NCI-H187 treated with DMSO at 0.1 percent for 48 hours (cell line): ENCODE measurements at regions not wholly inside any gene's neighbourhood (a gene's known extent, or its start where the extent isn't known, plus 50 kb on each side); places are given as distances from the start of the nearest gene placed in this dataset.
"Not testable (repeated sequence)": the region's sequence is repeated elsewhere in the genome, so short reads cannot be mapped to it uniquely, and the experiment has no call there.

Source experiments
- DNase-seq: peaks from one replicate; lab custom pipeline; 2025; lab: John Stamatoyannopoulos, UW

DNA sequence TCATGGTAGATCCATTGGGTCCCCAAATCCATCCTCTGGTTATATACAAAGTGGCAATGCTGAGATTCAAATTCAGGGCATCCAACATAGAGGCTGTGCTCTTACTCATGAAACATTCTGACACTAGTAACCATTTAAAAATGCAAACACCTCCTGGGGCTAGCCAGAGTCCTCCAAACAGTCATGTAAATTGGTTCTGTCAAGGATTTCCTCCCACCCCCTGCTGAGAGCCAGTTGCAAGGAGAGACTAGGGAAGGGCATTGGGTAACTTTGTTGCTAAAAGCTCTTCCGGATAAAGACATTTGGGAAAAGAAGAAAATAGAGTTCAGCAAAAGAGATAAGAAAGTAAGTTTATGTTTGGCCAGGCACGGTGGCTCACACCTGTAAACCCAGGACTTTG is 58.3 kb downstream of the ART5 start:
- DNase-seq, result not testable (repeated sequence)

DNA sequence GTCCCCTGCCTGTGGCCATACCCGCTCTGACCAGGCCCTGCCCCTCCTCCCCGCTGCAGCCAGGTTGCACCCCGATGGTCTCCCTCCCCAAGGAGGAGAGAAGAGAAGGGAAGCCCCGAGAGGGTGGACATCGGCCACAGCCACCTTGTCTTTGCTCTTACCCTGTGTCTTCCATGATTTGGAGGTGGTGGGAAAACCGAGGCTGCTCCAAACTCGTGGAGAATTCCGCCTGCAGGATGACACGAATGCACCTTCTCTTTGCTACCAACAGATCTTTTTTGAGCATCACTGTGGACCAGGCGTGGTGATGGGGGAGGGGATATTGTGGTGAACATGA is 60.4 kb downstream of the ART5 start:
- DNase-seq, result not testable (repeated sequence)

DNA sequence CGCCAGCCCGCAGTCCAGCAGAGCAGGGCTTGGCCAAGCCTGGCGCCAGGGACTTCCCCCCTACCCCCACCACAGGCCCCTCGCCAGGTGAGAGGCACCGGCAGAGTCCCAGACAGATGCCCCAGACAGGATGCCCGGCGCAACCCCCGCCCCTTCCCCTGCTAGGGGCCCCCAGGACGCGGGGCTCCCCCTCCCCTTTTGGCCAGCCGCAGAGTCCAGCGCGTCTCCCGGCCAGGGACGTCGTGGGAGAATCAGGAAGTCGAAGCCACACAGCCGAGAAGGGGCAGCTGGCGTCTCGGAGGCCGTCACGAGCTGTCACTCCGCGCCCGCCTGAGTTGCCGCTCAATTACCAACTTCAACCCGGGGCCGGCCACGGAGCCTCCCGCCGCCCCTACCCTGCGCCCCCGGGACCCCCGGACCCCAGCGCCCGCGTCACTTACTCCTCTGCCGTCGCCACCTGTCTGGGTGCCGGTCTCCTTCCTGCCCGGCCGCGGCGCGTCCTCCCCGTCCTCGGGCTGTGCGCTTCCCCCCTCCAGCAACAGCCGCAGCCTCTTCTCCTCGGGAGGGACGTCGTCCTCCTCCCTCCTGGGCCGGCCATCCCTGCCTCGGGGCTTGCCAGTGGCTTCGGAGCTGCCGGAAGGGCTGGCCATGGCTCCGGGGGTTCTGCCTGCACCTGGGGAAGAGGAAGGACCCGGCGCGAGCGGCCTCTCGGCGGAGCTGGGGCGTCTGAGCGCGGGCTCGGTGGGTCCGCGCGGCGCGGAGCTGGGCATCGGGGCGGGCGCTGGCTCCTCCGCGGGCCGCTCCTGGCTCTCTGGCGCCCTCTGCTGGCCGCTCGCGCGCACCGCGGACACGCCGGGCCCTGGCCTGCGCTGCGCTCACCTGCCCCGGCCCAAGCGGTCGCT is 61.1 kb downstream of the ART5 start:
- DNase-seq, result not testable (repeated sequence)

DNA sequence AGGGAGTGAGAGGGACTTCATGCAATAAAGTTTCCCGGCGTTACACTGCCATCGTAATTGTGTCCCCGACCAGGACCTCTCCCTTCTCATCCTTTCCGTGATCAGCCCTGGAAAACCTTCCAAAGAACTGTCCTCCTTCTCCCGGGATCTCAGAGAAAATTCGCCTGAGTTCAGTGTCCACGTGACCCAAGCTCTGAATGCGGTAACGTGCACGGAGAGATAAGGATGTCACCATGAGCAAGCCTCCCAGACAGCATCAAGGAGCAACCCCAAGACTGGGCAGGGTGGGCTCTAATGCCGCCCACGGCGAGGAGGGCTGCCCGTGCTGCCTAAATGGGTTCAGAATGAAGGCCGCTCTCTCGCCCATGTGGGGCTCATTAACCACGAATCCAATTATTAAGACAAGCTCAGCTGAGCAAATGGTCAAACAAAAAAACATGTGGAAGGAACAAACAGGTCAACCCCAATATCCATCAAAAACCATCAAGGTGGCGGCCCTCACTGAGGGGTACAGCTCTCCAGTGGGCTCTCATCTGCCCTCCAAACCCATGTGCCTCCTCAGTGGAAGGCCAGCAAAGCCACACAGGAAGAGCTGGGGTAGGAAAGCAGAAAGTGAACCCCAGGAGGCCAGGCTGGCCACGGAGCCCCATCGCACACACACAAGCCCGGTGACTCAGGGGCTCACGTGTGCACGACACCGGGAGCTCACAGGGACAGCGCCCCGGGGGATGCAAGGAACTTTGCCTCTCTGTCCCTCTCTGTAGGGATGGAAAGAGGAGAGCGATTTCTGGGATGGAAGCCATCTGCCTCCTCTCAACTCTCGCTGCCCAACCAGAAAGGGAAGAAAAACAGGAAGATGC is 62.0 kb downstream of the ART5 start:
- not testable (repeated sequence) for DNase-seq

DNA sequence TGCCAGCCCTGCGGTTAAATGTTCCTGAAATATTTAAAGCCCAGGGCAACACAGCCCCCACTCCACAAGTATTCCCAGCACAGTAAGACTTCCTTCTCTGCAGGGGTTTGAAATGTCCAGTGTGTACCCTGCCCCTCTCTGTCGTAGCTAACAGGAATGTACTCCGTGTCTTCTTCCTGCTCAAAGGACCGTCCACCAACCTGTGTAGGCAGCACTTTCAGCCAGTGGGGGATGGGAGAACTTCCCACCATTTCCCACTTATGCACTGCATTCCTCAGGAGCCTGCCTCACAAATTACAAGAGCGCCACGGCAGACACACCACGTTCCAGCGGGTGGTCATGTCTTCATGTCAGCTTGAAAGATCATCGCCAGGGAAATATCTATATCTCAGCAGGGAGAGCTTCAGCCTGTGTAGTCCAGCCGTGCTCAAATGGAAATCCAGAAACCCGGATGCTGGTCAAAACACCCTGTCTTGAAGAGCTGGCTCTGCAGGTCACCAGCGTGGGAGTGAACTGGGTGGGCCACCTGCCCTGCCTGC is 65.7 kb downstream of the ART5 start:
- DNase-seq, result not testable (repeated sequence)

DNA sequence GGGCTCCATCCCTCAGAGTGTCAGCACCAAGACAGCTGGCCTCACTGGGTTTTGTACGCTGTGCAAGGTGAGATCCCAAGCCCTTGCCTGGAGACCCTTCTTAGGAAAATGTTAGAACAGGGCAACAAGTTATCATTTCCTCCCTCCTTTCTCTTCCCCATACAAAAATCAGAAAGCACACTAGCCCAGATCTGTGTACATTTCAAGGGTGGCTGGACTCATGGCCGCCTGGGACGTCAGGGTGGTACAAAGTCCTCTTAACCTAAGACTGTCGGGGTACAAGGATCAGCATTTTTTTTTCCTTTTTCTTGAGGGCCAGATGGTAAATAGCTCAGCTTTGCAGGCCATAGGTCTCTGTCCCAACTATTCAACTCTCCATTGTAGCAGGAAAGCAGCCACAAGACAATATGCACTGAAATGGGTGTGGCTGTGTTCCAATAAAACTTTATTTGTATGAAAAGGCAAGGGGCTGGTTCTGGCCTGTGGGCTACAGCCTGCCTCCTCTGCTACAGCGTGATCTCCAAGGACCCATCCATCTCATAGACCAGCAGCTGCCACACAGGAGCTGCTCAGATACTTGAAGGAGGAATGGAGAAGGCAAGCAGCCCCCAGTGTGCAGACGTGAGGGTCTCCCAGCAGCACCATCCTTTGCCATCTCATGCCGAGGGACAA is 68.7 kb downstream of the ART5 start:
- DNase-seq, result not testable (repeated sequence)

DNA sequence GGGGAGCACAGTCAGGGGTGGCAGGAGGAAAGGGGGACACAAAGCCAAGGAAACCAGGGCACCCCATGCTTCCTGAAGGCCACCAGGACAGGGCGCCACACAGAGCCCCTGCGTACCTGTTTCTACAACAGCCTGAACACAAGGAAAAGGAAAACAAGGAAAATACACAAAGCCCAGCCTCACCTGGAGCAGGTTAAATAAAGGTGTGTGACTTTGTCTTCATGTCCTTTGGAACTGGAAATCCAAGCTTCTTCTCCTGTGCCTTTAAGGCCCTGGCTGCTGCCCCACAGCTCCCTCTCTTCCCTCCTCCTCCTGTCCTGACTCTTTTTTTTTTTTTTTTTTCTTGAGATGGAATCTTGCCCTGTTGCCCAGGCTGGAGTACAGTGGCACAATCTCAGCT is 70.0 kb downstream of the ART5 start:
- not testable (repeated sequence) for DNase-seq

DNA sequence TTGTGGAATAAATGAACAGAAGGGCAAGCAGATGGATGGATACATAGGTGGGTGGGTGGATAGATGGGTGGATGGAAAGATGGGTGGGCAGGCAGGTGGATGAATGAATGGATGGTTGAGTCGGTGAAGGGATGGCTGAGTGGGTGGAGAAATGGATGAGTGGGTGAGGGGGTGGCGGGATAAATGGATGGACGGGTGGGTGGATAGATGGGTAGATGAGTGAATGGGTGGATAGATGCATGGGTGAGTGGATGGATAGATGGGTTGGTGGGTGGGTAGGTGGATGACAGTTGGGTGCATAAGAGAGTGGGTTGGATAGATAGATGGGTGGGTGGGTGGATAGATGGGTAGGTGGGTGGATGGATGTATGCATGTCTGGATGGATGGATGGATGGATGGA is 76.0 kb downstream of the ART5 start:
- DNase-seq, result not testable (repeated sequence)

DNA sequence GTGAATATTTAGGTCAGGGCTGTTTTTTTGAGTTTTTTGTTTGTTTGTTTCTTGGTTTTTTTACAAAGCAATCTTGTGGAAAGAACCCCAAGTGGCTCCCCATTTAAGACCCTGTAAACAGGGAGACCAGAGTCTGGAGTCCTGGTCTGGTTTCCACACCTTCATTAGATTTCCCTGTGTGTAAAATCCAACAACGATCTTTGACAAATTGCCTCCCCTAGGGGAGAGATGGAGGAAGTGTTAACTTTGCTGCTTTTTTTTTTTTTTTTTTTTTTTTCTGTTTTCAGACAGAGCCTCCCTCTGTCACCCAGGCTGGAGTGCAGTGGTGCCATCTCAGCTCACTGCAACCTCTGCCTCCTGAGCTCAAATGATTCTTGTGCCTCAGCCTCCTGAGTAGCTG is 77.4 kb downstream of the ART5 start:
- DNase-seq, result not testable (repeated sequence)

DNA sequence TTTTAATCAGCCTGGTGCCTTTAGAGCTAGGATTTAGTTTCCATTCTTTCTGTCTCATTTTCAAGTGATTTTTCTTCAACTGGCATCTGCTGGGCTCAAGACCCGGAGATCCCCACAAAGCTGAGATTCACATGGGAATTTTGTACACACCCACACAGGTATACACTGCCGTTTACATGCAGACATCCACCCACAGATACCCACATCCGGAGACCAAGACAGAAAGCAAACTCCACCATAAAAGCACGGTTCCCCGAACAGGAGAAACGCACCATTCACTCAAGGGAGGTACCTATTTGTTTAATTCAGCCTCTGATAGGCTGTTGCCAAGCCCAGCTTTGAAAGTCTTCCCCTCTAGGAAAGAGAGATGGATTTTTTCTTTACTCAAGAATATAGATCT is 87.2 kb downstream of the ART5 start:
- not testable (repeated sequence) for DNase-seq

DNA sequence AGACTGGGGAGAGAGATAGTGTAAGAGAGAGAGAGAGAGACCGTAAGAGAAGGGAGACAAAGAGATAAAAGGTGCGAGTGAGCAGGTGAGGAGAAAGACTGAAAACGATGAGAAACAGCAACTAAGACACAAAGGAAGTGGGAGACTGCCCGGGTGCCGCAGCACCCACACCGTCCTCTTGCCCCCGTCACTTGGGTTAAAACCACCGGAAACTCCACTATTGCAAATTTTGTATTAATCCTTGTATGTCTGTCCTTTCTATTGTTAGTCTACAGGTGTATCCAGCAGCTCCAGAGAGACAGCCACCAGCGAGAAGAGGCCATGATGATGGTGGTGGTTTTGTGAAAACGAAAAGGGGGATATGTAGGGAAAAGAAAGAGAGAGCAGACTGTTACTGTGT is 96.8 kb downstream of the ART5 start:
- not testable (repeated sequence) for DNase-seq

DNA sequence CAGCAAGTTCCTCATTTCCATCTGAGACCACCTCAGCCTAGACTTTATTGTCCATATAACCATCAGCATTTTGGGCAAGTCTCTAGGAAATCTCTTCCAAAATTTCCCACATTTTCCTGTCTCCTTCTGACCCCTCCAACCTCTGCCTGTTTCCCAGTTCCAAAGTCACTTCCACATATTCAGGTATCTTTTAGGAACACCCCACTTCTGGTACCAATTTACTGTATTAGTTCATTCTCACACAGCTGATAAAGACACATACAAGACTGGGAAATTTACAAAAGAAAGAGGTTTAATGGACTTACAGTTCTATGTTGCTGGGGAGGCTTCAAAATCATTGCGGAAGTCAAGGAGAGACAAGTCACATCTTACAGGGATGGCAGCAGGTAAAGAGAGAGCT is 103.6 kb downstream of the ART5 start:
- DNase-seq, result not testable (repeated sequence)

DNA sequence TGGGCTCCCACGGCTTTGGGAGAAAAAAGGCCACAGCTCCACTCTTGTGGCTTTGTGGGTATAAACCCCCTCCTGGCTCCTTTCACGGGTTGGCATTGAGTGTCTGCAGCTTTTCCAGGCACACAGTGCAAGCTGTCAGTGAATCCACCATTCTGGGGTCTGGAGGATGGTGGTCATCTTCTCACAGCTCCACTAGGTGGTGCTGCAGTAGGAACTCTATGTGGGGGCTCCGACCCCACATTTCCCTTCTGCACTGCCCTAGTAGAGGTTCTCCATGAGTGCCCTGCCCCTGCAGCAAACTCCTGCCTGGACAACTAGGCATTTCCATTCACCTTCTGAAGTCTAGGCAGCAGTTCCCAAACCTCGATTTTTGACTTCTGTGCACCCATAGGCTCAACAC is 104.5 kb downstream of the ART5 start:
- DNase-seq, result not testable (repeated sequence)

DNA sequence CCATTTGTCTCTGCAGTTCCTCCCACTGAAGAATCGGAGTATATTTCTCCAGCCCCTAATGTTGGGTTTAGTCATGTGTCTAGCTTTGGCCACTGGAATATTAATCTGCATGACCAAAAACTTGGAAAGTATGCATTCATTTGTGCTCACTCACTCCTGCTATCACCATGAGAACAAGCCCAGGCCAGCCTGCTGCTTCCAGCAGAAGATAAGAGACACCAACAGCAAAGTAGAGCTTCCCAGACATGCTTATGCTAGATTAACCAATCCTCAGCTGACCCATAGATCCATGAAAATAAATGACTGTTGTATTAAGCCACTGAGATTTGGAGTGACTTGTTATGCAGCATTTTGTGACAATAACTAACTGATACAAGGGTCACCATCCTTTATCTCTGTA is 108.8 kb downstream of the ART5 start:
- not testable (repeated sequence) for DNase-seq

DNA sequence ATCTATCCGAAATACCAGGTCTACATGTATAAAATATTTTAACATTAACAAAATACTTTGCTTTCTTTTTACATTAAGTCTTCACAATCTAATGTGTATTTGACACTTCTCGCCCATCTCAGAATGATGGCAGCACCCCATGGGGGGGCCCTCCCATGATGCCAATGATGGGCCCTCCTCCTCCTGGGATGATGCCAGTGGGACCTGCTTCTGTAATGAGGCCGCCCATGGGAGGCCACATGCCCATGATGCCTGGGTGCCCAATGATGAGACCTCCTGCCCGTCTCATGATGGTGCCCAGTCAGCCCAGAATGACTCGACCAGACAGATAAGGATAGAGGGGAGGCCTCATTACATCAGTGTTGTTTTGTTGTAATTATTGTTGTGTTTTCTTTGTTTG is 110.5 kb downstream of the ART5 start:
- not testable (repeated sequence) for DNase-seq

DNA sequence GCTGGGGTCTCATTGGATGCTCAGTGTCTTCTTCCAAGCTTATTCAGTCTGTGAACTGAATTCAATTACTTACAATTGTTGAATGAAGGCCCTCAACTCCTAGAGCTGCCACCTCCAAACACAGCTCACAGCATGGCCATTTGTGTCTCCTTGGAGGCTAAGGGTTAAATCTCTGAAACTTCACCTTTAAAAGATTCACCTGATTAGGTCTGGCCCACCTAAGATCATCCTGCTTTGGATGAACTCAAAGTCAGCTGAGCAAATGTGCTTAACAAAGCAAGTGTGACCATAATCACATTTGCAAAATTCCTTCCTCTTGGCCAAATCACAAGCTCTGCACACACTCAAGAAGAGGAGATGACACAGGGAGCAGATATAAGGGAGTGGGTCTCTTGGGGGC is 118.2 kb downstream of the ART5 start:
- DNase-seq, result not testable (repeated sequence)

DNA sequence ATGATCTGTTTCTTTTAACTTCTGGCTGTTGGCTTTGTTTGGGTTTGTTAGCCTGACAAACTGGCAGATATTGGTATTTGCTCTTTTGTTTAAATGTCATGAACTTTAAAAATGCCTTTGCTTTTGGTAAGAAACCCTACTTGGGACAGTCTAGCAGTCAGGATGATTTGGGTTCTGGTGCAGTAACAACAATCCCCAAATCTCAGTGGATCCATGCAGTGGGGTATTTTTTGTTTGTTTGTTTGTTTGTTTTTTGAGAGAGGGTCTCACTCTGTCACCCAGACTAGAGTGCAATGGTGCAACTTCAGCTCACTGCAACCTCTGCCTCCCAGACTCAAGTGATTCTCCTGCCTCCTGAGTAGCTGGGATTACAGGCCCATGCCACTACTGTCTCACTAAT is 120.9 kb downstream of the ART5 start:
- DNase-seq, result not testable (repeated sequence)

DNA sequence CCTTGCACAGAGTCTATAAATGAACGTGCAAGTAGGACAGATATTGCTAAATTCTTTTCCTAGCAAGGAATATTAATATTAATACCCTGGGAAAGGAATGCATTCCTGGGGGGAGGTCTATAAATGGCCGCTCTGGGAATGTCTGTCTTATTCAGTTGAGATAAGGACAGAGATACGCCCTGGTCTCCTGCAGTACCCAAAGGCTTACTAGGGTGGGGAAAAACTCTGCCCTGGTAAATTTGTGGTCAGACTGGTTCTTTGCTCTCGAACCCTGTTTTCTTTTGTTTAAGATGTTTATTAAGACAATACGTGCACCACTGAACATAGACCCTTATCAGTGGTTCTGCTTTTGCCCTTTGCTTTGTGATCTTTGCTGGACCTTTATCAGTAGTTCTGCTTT is 122.0 kb downstream of the ART5 start:
- DNase-seq, result not testable (repeated sequence)

DNA sequence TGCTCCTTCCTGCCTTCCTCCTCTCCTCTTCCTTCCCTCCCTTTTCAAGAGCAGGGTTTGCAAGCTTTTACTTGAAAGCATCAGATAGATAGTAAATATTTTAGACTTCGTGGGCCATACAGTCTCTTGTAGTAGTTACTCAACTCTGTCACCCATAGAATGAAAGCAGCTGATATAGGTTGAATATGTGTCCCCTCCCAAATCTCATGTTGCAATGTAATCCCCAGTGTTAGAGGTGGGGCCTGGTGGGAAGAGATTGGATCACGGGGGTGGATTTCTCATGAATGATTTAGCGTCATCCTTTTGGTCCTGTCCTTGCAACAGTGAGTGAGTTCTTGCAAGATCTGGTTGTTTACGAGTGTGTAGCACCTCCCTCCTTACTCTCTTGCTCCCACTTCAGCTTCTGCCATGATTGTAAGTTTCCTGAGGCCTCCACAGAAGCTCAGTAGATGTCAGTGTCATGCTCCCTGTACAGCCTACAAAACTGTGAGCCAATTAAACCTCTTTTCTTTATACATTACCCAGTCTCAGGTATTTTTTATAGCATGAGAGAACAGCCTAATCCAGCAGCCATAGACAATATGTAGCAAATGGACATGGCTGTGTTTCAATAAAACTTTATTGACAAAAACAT is 124.7 kb downstream of the ART5 start:
- not testable (repeated sequence) for DNase-seq

DNA sequence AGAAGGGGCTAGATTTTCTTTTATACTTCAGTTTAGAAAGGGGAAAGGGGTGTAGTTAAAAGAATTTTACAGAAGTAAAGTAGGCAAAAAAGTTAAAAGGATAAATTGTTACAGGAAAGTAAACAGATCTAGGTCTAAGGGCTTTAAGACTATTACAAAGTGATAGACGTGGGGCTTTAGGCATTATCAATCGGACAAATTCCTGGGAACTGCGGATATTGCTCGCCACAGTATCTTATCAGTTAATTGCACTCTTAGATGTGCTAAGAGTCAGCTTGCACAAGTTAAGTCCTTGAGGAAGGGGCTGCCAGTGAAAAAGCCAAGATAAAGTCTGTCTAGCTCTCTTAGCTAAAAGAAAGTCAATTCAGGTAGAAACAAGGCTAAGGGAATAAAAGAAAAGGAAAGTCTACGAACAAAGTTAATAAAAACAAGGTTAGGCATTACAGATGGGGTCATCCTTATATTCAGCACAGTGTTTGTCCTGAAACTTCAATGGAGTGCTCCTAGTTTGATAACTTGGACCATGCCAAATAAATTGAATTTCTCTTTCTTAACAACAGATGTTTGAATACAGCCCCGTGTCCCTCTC is 125.4 kb downstream of the ART5 start:
- not testable (repeated sequence) for DNase-seq
